ENCODE measurements at regions not wholly inside any gene's neighbourhood (a gene's known extent, or its start where the extent isn't known, plus 50 kb on each side); places are given as distances from the start of the nearest gene placed in this dataset.
"Not testable (repeated sequence)": the region's sequence is repeated elsewhere in the genome, so short reads cannot be mapped to it uniquely, and the experiment has no call there.

DNA sequence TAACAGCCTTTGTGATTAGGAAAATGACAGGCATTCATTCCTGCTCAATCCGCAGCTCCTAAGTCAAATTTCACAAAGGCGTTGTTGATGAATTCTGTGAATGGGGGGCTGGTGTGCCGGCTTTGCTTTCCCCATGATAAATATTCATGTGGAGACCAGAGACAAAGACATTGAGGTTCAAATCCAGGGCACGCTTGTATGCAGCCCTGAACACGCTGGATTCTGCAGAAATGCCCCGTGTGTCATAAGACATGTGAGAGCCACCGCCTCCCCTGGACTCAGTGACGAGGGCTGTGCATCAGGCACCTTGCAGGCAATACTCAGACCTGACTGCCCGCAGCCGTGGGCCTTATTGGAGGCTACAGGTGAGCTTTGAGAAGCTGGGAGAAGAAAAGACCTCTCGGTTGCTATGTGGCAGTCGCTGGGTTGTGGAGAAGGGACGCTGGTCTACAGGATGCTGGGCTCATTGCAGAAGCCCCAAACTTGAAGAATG, 906.2 kb downstream of the BRD1 start:
- no peak overlapping the region for H3K27ac ChIP-seq
- TF ChIP-seq CTCF (IDR thresholded peaks at IDR 0.05) (no peak), ZFX (IDR thresholded peaks at IDR 0.05; ENCODE audit: borderline replicate concordance) (no peak)

- no peak for TF ChIP-seq CTCF (IDR thresholded peaks at IDR 0.05)
- no peak for TF ChIP-seq ZFX (IDR thresholded peaks at IDR 0.05; ENCODE audit: borderline replicate concordance)
Observed at GRCh38 chr22:48920776-48921241, 906.9 kb downstream of the BRD1 start.

GRCh38 chr22:48919851-48920589, 907.7 kb downstream of the BRD1 start:
- no peak overlapping the region for H3K27ac ChIP-seq
- TF ChIP-seq ZFX (IDR thresholded peaks at IDR 0.05; ENCODE audit: borderline replicate concordance) (no peak), CTCF (IDR thresholded peaks at IDR 0.05) (no peak)

More at GRCh38 chr22:48920776-48921241, 906.9 kb downstream of the BRD1 start:
- H3K27ac ChIP-seq = no peak overlapping the region

DNA sequence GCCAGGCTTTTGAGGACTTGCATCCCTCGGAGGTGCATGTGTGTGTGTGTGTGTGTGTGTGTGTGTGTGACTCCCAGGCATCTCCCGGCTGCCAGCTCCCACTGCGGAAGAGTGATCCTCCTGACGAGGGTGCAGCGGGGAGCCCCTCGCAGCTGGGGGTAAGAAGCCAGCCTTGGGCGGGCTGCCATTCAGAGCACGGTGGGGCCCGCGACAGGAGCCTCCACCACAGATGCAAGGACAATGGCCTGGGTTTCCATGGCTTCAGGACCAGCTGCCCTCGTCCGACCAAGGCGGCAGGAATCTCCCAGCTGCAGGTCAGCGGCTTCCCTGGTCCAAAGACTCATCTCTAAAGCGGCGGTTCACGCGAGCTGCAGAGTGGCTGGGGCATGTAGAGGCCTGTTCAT, 908.5 kb downstream of the BRD1 start:
- TF ChIP-seq ZFX (IDR thresholded peaks at IDR 0.05; ENCODE audit: borderline replicate concordance) = no peak
- H3K27ac ChIP-seq = no peak overlapping the region

GRCh38 chr22:48918585-48919186, 909.0 kb downstream of the BRD1 start:
- no peak overlapping the region for H3K27ac ChIP-seq
- no peak for TF ChIP-seq CTCF (IDR thresholded peaks at IDR 0.05)
- no peak for TF ChIP-seq ZFX (IDR thresholded peaks at IDR 0.05; ENCODE audit: borderline replicate concordance)

GRCh38 chr22:48912356-48913066, 915.2 kb downstream of the BRD1 start:
- not testable (repeated sequence) for H3K27ac ChIP-seq

GRCh38 chr22:48911647-48912046, 916.0 kb downstream of the BRD1 start:
- H3K27ac ChIP-seq = not testable (repeated sequence)

DNA sequence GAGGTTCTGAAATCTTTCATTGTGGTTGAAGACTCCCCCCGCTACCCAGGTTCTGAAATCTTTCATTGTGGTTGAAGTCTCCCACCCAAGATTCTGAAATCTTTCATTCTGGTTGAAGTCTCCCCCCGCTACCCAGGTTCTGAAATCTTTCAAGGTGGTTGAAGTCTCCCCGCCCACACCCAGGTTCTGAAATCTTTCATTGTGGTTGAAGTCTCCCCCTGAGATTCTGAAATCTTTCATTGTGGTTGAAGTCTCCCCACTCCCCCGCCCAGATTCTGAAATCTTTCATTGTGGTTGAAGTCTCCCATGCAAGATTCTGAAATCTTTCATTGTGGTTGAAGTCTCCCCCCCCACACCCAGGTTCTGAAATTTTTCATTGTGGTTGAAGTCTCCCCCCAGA, 916.6 kb downstream of the BRD1 start:
- not testable (repeated sequence) for H3K27ac ChIP-seq

DNA sequence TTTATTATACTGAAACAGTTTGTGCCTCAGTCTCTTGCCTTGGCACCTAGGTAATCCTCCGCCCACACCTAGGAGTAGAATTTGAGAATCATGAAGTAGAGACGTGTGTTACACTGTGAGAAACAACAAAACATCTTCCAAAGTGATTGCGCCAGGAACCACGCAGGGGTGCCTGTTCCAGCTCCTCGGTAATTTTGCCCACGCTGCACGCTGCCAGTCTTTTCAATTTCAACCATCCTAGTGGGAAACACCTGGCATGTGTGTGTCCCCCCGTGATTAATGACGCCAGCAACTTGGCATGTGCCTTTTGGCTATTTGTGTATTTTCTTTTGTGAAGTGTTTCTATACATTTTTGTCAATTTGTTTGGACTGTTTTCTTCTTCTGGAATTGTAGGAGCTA, 919.1 kb downstream of the BRD1 start:
- no peak overlapping the region for H3K27ac ChIP-seq
- no peak for TF ChIP-seq CTCF (IDR thresholded peaks at IDR 0.05)
- no peak for TF ChIP-seq ZFX (IDR thresholded peaks at IDR 0.05; ENCODE audit: borderline replicate concordance)
